DMS53 treated with DMSO at 0.1 percent for 48 hours (cell line): ENCODE measurements at regions not wholly inside any gene's neighbourhood (a gene's known extent, or its start where the extent isn't known, plus 50 kb on each side); places are given as distances from the start of the nearest gene placed in this dataset.
A peak's percentile ranks its signal among the peaks of the same experiment; 100 is the strongest.

Experiments used
- DNase-seq: peaks from one replicate; lab custom pipeline; 2025; ENCODE audit not compliant: unreplicated experiment; lab: John Stamatoyannopoulos, UW

GRCh38 chr6:93083337-93084230 lies 335.8 kb downstream of the EPHA7 start:
- no peak for DNase-seq

GRCh38 chr6:93081901-93082300 lies 337.5 kb downstream of the EPHA7 start:
- DNase-seq: no peak

- DNase-seq: no peak
Measured at GRCh38 chr6:93079061-93079460, 340.3 kb downstream of the EPHA7 start.

- DNase-seq: no peak
Measured at GRCh38 chr6:93073811-93074210, 345.5 kb downstream of the EPHA7 start.

DNA sequence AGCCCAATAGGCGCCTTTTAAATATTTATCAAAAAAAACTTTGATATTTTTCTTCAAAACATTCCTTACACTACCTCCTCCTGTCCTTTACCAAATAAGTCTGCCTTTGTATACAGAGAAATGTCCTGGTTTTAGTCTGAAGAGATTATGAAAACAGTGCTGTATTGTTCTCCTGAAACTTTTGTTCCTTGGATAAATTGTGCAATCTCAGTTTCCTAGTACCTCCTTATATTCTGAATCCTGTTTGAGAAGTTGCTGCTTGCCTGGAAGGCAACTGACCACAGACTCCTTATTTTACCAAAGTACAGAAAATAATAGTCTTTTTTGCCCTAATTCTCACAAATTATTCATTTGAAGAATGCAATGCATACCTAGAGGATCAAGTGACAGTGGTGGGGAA lies 349.5 kb downstream of the EPHA7 start:
- no peak for DNase-seq

- peak; percentile 18 for DNase-seq
Measured at GRCh38 chr6:93059911-93060310, 359.4 kb downstream of the EPHA7 start.

GRCh38 chr6:93057584-93057983 lies 361.8 kb downstream of the EPHA7 start:
- no peak for DNase-seq

DNA sequence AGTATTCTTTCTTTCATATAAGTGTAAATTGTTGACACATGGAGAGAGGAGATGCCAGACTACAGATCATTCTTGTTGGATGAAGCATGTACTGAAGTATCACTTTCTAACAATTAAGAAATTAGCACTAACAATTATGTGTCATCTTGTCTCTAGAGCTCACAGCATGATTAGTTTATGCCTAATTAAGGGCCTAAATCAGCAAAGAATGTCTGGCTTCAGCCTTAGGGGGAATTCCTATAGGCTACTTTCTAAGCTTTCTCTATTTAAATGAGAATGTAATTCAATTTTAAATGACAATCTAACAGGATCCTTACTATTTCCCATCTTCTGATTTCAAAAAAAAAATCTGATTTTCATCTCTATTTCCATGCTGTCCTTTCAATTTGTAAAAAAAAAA lies 371.0 kb downstream of the EPHA7 start:
- no peak for DNase-seq

DNA sequence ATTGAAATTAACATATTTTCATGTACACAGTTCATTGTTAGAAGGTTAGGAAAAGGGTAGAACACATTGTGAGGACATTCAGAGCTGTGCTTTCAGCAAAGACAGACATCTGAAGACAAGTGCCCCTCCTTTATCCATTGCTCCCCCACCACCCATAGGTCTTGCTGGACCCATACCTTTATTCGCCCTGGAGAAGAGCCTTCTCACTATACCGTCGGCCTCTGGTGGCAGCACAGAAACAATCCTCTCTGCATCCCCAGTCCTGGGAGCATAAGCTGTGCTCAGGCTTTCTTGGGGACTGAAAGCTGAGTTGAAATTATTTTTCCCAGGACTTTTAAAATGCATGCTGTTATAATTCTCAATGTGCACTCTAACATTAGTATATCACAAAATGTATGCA lies 372.3 kb downstream of the EPHA7 start:
- DNase-seq: no peak

- no peak for DNase-seq
Measured at GRCh38 chr6:93045156-93045555, 374.2 kb downstream of the EPHA7 start.

DNA sequence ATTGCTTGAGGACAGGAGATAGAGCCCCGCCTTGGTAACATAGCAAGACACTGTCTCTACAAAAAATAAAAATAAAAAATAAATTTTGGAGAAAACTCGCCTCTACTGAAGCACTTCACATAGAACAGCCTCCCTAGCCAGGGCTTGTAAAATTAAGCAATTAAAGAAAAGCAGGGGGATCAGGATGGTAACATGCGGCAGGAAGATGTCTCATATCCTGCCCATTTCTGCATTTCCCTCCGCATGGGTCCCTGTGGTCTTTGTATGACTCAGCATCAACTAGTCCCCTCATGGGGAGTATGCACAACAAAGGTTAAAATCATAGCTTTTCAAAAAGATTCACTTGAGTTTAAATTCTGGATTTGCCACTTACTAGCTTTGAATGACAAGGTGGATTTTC lies 379.0 kb downstream of the EPHA7 start:
- no peak for DNase-seq

DNA sequence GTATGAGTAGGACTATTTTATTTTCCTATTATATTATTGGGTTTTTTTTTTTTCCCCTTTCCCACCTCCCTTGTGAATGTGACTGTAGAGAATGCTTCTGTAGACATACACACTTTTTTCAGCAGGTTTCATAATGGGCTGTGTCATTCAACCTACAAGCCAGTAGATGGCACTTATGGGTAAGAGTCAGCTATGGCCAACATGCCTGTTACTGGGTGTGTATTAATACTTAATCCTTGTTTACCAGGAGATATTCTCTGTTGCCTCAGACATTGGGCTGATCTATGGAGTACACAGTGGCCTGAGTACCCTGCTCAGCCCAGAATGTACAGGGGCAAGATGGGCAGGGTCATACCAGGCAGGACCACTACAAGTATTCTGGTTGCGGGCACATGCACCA lies 382.5 kb downstream of the EPHA7 start:
- DNase-seq: peak; percentile 36

DNA sequence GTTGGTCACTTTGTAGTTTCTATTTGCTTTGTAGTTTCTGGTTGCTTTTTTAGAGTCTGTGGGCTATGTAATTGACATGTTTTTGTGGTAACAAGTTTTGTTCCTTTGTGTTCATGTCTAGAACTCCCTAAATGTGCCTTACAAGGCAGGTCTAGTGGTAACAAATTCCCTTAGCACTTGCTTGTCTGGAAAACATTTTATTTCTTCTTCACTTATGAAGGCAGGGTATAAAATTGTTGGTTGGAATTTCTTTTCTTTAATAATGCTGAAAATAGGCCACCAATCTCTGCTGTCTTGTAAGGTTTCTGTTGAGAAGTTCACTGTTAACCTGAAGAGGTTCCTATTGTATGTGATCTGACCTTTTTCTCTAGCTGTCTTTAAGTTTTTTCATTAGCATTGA lies 383.6 kb downstream of the EPHA7 start:
- no peak for DNase-seq

DNA sequence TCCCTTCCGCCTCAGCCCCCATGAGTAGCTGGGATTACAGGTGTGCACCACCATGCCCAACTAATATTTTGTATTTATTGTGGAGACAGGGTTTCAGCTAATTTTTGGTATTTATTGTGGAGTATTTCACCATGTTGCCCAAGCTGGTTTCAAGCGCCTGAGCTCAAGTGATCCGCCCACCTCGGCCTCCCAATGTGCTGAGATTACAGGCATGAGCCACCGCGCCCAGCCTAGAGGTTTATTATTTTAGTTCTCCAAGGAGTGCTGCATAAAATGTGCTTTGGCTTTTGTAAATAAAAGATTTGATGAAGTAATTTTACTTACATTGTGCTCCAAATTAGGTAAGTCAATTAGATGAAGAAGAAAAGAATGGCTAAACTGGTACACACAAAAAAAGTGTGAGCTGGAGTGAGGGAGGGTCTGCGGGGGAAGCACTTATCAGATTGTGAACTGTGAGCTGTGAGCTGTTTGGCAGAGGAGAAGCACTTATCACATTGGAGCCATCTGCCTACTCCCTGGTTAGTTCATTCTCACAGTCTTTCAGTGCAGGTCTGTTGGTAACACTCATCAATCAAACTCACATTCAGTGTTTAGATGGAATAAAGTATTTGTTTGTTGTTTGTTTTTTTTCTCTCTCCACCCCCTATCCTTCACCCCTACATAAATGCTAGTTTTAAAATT lies 398.0 kb downstream of the EPHA7 start:
- DNase-seq: no peak

DNA sequence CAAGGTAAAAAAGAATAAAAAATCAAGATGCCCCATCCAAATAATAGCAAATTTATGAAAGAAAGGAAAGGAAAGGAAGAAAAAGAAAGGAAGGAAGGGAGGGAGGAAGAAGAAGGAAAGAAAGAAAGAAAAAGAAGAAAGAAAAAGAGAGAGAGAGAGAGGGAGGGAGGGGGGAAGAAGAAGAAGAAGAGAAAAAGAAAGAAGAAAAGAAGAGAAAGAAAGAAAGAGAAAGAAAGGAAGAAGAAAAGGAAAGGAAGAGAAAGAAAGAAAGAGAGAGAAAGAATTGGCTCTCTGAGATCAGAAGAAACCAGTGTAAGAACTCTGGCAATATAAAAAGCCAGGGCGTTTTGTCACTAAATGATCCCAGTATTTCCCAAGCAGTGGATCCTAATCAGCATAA lies 401.7 kb downstream of the EPHA7 start:
- DNase-seq: no peak

GRCh38 chr6:93017213-93017612 lies 402.1 kb downstream of the EPHA7 start:
- peak; percentile 1 for DNase-seq

DNA sequence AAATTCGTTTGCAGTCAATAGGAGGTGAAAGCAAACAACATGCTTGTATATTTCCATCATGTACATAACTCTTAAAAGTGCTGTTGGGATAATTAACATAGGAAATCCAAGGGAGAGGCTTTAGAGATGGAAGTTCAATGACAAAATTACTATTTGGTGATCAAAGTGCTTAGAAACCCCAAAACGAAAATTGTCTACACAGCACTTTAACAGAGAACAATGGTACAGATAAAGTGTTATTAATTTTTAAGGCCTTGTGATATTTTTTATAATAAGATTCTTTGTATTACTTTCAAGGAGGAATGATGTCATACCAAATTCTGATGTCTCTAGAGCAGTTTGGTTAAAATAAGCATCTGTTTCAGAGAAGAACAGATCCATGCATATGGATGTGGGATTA lies 406.3 kb downstream of the EPHA7 start:
- no peak for DNase-seq

DNA sequence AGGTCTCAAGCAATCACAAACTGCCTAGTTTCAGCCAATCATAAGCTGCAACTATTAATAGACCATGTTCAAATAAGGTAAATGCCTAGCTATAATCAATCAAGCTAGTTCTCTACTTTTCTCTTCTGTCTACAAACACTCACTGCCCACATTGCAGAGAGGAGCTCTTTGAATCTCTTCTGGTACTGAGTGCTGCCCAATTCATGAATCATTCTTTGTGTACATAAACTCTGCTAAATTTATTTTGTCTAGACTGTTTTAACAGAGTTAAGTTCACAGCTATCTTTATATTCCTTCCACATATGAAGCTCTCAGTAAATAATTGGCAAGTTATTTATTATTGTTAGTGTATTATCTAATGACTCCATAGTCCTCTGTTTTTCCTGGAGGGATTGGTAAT lies 411.0 kb downstream of the EPHA7 start:
- DNase-seq: no peak

- DNase-seq: no peak
Measured at GRCh38 chr6:92989656-92990055, 429.7 kb downstream of the EPHA7 start.

GRCh38 chr6:92979281-92979680 lies 440.1 kb downstream of the EPHA7 start:
- no peak for DNase-seq

DNA sequence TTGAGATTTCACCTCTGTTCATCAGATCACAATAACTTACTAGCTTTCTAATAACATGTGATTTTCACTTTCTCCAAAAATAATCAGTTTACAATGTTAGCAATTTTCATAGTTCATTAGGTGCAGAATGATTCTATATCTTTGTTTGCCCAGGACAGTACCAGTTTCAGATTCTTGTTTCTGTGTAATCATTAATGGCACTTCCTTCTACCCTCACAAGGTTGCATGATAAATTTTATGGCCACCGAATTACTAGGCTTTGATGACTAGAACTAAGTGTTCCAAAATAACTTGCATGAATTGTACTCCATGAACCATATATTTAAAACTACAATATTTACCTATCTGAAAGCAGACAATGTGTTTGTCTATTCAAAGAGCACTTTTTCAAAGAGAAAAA lies 442.3 kb downstream of the EPHA7 start:
- no peak for DNase-seq

GRCh38 chr6:92967362-92967761 lies 452.0 kb downstream of the EPHA7 start:
- no peak for DNase-seq

DNA sequence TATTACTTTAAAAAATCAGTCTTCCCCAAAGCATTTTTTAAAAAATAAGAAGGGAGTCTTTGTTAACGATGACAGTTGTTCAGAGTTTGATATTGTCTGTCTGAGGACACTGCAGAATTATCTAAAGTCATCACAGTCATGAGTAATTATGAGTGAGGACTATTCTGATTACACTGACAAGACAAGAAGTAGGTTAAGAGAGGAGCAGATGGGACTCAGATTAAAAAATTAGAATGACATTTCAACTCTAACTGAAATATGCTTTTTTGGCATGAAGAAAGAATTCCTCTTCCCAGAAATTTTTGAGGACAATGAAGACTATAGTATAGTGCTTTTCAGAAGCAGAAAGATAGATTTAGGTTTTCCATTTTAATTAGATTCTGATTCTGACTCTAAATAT lies 456.5 kb downstream of the EPHA7 start:
- DNase-seq: no peak
